Choroid plexus epithelial cell (primary cell): ENCODE measurements at regions not wholly inside any gene's neighbourhood (a gene's known extent, or its start where the extent isn't known, plus 50 kb on each side); places are given as distances from the start of the nearest gene placed in this dataset.

Experiments used
- DNase-seq: peaks from one replicate; pipeline ENCODE4 v3.0.0-alpha.2; 2010; ENCODE audit warnings: low read depth
- H3K4me3 ChIP-seq: 2 replicates; pipeline ENCODE4 v1.5.1; 2011; ENCODE audit warnings: low read depth, mild to moderate bottlenecking, control low read depth, low read length, moderate library complexity
- CTCF ChIP-seq: conservative IDR thresholded peaks from 2 replicates; pipeline ENCODE4 v1.5.1; 2011; ENCODE audit warnings: low read depth, mild to moderate bottlenecking, control low read depth, inconsistent platforms, low read length, moderate library complexity

GRCh38 chr1:218787826-218788225, 385.9 kb upstream of the LYPLAL1 start:
- no peak overlapping the region for H3K4me3 ChIP-seq
- DNase-seq: no peak
- no peak for TF ChIP-seq CTCF

- no peak for DNase-seq
- no peak overlapping the region for H3K4me3 ChIP-seq
- TF ChIP-seq CTCF: no peak
Measured at GRCh38 chr1:218796773-218797172, 376.9 kb upstream of the LYPLAL1 start.

GRCh38 chr1:218802799-218803198, 370.9 kb upstream of the LYPLAL1 start:
- no peak overlapping the region for H3K4me3 ChIP-seq
- TF ChIP-seq CTCF: no peak
- DNase-seq: no peak

GRCh38 chr1:218803351-218803997, 370.2 kb upstream of the LYPLAL1 start:
- H3K4me3 ChIP-seq: no peak overlapping the region
- no peak for DNase-seq
- no peak for TF ChIP-seq CTCF

- H3K4me3 ChIP-seq: no peak overlapping the region
- DNase-seq: no peak
- no peak for TF ChIP-seq CTCF
Measured at GRCh38 chr1:218804014-218804785, 369.5 kb upstream of the LYPLAL1 start.

- H3K4me3 ChIP-seq: no peak overlapping the region
- DNase-seq: no peak
- TF ChIP-seq CTCF: no peak
Measured at GRCh38 chr1:218809061-218809460, 364.6 kb upstream of the LYPLAL1 start.

GRCh38 chr1:218809625-218810024, 364.1 kb upstream of the LYPLAL1 start:
- DNase-seq: no peak
- TF ChIP-seq CTCF: no peak
- no peak overlapping the region for H3K4me3 ChIP-seq
